GM18511 (cell line): ENCODE measurements at regions not wholly inside any gene's neighbourhood (a gene's known extent, or its start where the extent isn't known, plus 50 kb on each side); places are given as distances from the start of the nearest gene placed in this dataset.

Experiments
- ATAC-seq: cut with Tn5 transposase; IDR thresholded peaks from one replicate; pipeline ENCODE4 v1.9.1; 2021; ENCODE audit warnings: mild to moderate bottlenecking, moderate library complexity; ENCODE audit not compliant: unreplicated experiment

DNA sequence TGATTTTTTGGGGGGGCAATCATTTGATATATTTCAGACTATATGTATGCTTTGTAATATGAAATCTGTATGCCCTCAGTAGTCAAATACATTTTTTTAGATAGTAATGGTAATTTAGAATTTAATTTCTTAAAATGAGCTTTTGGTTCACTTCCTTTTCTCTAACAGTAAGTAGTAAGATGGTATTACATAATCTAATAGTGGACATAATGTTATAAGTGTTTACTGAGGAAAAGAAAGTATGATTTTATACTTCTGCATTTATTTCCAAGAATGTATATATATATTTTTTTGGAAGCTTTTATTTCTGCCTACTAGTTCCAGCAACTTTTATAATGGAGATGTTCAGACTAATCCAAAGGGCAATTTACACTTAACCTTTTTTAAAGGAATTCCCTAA is 1450.7 kb upstream of the TENM3 start:
- ATAC-seq = no peak

DNA sequence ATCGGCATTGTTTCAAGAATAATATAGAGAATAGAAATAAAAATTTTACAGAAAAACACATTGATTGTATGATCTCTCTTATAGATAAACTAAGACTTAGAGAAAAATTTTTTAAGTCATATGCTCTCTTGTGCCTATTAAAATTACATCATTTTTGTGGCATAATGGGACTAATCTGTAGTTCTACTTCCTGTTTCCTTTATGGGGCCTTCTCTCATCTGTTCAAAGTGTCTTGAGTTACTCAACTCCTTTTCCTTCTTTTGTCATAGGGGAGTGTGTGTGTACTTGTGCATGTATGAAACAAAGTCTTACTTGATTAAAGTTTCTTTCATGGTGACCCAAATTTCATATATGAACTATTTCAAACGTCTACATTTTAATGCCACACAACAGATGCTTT is 1448.9 kb upstream of the TENM3 start:
- no peak for ATAC-seq

DNA sequence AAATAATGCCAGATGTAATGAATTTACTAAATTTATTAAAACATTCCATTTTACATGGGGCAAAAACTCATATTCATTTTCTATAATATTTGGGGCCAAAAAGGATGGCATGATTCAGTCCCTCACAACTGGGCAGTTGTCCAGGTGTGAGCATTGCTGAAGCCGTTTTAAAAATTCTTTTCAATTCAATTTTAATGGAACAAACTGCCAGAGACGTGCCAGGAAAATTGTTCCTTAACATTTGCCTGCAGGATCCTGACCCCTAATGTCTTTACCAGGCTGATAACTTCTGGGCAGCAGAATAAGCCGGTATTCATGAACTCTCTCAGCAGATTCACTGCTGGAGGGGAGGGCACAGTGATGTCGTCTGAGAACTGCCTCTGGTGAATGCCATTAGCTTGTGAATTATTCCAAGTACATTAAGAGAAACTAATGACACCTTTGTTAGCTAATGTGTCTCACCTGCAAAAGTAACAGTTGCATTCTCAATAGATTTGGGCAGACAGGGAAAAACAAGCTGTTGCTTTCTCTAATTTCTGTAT is 1445.1 kb upstream of the TENM3 start:
- no peak for ATAC-seq

DNA sequence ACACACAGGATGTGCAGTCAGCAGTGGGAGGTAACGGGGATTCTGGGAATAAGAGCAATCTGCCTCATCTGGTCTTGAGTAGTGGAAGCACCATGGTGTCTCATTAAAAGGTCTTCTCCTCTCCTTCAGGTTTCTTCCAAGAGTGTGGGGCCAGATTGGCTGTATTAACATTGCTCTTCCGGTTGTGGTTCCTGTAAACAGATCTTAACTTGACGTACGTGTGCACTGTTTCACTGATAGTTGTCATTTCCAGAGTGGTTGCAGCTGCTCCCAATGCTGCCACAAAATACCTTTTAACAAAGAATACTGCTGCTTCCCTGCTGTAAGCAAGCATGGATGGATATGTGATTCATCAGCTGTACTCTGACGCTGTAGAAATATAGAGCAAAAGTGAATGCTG is 1443.4 kb upstream of the TENM3 start:
- no peak for ATAC-seq

DNA sequence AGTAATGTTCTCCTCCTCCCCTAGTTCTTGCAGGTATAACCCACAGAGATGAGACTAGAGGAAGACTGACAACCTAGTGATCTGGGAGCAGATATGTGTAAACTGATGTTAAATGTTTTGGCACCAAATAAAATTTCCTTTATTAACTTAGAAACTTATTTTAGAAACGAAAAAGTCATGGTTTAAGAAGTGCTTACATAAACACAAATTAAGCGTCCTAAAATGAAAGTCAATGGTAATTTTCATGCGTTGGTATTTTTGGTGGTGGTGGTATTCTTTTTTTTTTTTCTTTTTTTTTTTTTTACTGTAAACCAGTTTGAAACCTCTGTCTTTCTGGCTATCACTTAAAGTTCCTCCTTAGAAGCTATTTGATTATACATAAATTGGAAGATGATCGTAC is 1438.1 kb upstream of the TENM3 start:
- ATAC-seq = no peak

DNA sequence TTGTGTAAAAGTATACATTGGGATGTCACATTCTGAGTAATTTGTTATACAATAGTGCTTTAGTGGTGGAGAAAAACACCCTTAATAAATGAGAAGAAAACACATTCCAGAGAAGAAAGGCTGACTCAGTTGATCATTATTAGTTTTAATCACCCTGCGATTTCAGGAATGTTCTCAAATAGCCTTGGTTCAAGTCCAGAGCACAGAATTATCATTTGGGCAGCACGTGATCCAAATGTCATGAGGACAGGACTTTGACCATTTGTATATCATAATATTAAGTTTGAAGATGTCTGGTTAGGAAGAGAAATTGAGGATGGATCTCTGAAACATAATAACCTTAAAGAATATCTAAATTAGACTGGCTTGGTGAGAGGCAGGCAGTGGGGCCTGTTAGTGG is 1434.3 kb upstream of the TENM3 start:
- ATAC-seq = no peak

DNA sequence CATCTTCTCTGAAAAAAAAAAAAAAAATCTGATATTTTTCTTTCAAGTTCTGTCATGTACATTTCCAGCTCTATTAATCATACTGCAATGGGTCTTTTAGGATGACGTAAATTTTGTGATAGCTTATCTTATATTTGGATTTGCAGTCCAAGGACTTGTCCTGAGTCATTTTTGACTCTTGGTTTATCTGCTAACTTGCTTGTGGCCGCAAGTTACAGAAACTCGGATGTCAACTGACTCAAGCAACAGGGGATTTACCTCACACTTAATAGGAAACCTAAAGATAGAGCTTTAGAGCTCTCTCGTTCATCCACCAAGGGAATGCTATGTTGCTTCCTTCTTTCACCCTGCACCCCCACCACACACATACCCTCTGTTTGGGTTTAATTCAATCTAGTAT is 1433.8 kb upstream of the TENM3 start:
- no peak for ATAC-seq

DNA sequence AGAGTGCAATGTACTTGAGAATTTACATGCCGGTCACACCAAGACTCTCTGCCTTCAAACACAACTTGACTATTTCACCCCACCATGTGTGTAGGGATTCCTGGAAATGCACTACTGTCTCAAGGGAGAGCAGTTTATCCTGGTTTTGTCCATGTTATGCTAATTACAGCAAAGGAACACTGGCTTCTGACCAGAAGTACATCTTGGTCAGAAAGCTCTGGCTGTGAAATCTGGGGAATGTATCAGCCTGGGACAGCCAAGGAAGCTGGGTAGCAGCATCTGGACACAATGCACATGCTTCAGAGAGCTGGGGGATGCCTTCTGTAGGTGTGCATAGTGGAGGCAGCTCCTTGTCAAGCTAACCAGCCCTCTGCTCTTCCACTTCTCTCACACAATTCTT is 1432.6 kb upstream of the TENM3 start:
- no peak for ATAC-seq

DNA sequence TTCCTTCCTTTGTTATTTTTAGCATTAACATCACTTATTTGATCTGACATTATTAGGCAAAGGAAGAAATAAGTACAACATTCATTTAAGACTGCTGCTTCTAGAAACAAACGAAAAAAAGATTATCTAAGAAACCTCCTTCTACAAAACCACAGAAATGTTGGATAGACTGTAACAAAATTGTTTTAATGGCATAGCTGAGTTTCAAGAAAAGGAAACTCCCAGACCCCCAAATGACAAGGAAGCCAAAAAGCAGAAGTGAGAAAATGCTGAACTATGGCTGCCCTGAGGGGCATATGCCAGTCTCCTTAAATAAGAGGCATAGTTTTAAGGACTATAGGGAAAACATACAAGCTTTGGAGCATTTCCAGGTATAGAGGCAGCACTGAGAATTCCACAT is 1431.6 kb upstream of the TENM3 start:
- ATAC-seq = no peak

DNA sequence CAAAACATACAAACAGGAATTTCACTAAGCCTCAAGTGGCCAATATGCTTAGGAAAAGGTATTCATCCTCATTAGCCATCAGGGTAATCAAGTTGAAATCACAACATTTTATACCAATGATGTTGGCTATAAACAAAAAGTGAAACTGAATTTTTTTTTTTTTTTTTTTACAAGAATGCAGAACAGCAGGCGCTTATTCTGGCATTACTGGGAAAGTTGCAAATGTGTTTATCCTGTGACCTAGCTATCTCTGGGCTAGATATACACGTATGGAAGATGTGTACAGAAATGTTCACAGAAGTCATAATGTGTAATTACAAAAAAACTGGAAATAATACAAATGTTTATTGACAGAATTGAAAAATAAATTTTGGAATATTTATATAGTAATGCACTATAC is 1430.4 kb upstream of the TENM3 start:
- ATAC-seq = no peak

DNA sequence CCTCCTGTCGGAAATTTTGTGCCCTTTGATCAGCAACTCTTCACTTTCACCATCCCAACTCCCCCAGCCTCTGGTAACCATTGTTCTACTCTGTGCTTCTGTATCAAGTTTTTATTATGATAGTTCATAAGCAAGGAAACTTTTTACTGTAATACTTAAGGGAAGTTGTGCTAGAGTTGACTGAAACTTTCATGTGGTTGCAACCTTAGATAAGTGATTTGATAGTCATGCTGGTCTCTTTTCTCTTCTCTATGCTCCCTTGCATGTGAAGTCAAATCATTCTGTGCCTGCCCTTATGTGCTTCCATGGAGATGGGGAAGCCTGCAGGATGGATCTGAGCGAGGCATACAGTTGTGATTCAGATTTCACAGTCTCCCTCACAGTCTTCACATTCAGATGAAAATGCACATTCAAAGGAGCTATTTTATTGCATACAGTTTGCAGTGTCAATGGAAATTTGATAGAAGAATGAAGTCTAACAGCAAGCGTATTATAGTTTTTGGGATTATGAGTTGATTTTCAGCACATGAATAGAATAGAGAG is 1428.3 kb upstream of the TENM3 start:
- no peak for ATAC-seq

DNA sequence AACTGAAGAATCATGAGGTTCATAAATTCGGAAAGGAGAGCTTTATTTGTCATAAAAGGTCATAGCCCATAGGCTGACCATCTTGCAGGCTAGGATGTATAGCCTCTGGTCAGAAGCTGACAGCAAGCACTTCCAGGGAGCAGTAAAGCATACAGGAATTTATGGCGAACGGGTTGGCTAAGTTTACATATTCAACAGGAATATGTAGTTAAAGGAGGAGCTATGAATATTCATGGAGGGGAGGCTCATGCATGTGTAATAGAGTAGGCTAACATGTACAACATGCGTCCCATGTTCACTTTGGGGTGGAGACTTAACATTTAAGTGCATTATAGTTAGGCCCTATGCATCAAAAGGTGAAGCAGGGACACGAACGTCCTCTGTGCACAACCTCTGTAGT is 1425.7 kb upstream of the TENM3 start:
- no peak for ATAC-seq

DNA sequence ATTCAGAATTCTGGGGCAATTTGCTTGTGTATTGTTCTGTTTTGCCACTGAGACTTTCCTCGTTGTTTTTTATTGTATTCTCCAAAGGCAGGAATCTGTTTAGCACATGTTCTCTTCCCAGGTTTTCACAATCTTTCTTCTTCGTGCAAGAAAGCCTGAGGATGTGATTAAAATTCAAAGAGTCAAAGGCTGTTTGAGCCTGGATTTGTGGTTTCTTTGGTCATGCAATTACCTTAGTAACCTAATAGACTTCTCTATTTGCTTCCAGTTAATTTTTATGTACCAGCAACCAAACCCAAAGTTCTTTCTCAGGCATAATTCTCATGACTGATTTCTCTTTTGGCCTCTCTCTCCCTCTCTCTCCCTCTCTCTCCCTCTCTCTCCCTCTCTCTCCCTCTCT is 1420.1 kb upstream of the TENM3 start:
- ATAC-seq = no peak

DNA sequence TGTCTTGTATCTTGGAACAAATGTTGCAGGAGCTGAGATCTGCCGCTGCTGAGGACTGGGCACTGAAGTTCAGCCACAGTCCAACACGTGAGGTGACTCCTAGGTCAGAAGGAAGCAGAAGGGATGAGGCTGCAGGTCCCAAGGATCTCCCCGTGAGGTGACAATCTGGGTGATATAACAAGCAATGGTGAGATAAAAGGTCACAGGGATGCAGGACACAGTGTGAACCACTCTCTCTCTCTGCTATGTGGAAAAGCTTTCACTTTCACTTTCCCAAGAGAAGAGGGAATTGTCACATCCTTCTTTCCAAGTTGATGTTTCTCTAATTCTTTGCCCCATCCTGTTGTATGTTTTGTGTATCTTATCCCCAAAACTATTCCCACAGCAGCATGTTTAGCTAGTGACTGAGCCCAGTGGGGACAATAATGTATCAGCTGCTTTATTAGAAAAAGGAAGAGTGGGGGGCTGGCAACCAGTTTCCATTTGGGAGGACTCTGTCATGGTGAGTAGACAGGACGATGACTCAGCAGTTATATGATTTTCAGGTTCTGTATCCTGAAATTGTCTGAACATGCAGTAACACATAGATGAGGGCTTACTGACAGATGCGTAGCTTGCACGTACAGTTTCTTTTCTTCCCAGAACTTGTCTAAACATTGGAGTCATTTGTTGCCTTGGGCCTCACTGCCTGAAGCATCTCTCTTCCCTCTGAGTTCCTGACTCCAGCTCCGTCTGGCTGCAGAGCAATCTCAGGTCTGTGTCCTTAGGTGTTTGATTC is 1415.8 kb upstream of the TENM3 start:
- ATAC-seq = no peak

DNA sequence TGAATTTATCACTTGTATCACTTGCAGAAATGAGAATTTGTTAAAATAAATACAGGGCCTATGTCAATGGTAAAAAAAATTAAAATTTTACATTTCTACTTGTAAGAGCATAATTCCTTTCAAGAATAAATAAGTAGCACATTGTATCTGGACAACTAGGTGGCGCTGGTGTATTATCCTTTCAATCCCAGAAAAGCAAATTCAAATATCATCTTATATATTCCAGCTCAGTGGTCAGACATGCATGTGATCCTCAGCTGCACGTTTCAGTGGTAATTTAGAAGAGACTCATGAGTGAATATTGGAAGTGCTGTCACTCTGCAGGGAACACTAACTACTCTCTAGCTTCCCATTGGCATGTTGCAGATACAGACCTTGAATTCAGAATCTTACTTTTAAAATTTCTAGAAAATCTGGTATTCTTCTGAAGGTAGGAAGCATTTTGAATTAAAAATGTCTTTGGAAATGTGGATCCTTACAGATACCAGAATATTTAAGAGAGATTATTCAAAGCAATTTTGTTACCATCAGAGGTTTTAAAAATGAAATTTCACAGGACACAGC is 1414.7 kb upstream of the TENM3 start:
- no peak for ATAC-seq

DNA sequence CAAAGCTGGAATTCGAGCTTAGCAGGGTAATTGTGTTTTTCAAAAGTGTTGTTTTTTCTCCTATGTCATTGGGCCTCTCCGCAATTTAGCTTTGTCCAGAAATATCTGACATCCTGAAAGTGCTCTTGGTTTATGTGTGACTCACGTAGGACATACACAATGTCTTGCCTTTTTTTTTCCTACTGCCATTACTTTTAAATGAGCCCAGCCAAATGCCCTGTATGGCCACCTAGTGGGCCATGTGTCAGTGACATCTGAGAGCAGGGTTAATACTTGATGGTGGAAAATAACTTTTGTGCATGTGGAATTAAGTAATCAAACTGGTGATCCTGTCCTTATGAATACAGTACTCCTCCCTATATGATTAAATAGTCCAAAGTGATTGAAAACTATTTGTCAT is 1411.1 kb upstream of the TENM3 start:
- ATAC-seq = no peak

DNA sequence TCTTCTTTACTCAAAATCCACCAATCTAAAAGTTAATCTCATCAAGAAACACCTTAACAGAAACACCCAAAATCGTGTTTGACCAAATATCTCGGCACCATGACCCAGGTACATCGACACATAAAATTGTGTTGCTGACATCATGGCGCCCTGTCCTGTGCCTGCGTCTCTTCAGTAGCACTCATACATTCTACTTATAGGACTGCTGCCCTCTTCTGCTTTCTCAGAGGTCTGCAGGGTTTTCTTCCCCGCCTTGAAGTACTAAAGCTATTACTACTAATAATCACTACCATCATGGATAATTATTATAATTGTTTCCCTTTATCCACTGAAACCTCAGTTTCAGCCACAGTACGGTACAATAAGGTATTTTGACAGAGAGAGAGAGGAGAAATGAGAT is 1403.1 kb upstream of the TENM3 start:
- no peak for ATAC-seq

DNA sequence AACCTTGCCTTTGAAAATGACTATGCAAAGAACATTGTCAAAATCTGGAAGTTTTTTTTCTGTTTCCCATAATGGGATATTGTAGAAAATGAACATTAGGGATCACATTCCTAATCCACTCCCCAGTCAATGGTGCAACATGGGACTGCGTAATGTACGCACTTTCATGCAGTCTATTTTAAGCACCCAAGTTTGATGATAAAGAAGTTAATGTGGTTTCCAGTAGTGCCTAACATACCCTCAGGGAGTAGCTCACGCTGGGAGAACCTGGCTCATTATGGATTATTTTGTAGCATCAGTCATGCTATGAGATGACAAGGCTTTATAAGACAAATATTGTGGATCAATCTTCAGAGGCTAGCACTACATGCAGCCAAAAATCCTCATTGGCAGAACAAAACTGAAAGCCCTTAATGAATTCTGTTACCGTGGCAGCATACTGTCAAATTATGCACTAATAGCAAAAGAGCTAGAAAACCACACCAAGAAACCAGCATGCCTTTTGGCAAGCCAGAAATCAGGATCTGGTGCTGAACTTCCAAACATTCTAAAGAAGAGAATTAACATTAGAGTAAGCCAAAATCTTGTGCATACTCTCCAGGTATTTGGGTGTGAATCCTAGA is 1392.8 kb upstream of the TENM3 start:
- no peak for ATAC-seq

DNA sequence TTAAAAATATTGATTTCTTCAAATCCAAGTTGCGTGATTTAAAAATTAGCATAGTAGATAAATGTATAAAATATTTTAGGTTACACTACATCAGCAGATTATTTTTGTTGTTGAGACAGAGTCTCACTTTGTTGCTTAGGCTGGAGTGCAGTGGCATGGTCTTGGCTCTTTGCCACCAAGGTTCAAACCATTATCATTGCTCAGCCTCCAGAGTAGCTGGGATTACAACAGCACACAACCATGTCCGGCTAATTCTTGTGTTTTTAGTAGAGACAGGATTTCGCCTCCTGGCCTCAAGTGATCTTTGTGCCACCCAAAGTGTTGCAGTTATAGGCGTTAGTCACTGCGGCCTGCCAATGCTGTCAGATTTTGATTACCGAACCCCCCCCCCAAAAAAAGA is 1390.5 kb upstream of the TENM3 start:
- ATAC-seq = no peak

DNA sequence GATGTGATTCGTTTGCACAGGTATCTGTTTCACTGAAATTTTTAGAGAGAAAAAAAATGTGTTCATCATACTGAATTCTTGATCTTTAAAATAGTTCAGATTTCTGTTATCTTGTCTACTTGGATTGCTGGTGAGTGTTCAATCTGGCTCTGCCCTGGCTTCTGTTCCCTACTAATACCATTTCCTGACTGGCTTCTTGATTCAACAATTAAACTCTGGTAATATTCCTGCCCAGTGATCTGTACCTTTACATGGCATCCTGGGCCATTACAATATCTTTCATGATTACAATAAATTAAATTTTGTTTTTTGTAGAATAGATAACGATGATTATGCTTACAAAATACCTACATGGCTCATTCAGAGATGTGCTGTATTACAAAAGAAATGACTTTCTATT is 1388.0 kb upstream of the TENM3 start:
- ATAC-seq = no peak

DNA sequence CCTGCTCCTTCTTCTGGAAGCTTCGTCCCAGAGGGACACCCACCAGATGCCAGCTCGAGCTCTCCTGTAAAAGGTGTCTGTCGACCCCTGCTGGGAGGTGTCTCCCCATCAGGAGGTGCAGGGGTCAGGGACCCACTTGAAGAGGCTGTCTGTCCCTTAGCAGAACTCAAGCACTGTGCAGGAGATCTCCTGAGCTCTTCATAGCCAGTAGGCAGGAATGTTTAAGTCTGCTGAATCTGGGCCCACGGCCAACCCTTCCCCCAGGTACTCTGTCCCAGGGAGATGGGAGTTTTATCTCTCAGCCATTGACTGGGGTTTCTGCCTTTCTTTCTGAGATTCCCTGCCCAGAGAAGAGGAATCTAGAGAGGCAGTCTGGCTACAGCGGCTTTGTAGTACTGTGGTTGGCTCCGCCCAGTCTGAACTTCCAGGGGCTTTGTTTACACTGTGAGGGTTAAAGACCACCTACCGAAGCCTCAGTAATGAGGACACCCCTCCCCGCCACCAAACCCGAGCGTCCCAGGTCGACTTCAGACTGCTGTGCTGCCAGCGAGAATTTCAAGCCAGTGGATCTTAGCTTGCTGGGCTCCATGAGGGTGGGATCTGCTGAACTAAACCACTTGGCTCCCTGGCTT is 1383.0 kb upstream of the TENM3 start:
- ATAC-seq = no peak

DNA sequence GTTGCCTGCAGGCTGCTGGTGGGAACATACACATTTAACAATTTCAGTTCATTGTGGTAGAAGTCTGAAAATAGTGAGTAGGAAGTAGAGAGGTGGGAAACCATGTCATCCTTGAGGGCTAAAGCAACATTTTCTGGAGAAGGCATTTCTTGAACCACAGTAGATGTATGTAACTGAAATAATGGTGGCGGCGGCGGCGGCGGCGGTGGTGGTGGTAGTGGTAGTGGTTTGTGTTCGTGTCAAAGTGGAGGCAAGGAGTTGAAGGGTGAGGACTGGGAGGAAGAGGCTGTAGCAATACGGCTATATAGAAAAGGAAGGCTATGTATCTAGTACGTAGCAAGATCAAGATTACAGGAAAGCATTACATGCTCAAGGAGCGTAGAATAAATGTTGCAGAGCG is 1381.6 kb upstream of the TENM3 start:
- no peak for ATAC-seq
